NB4 (cell line): ENCODE measurements at regions not wholly inside any gene's neighbourhood (a gene's known extent, or its start where the extent isn't known, plus 50 kb on each side); places are given as distances from the start of the nearest gene placed in this dataset.

Source experiments
- DNase-seq: peaks from one replicate; pipeline ENCODE4 v3.0.0; 2010; ENCODE audit warnings: low read depth
- H3K4me3 ChIP-seq: one replicate; pipeline ENCODE4 v1.5.1; 2011; ENCODE audit warnings: mild to moderate bottlenecking, low read depth, low read length, moderate library complexity
- CTCF ChIP-seq: IDR thresholded peaks from one replicate; pipeline ENCODE4 v1.5.1; 2012; ENCODE audit warnings: low read depth, low read length
- MAX ChIP-seq: IDR thresholded peaks from 2 replicates; pipeline ENCODE4 v1.6.1; 2011; ENCODE audit warnings: low read depth, low read length
- MYC ChIP-seq: IDR thresholded peaks from 2 replicates; pipeline ENCODE4 v1.6.1; 2011; ENCODE audit warnings: low read depth, low read length
- POLR2A ChIP-seq: IDR thresholded peaks from 2 replicates; pipeline ENCODE4 v1.6.1; 2011; ENCODE audit warnings: mild to moderate bottlenecking; ENCODE audit not compliant: insufficient read length; ENCODE audit errors: extremely low read depth

- no peak for DNase-seq
- no peak overlapping the region for H3K4me3 ChIP-seq
- TF ChIP-seq POLR2A (no peak), MYC (no peak), MAX (no peak), CTCF (no peak)
Measured at GRCh38 chr7:42702647-42703046, 209.2 kb downstream of the C7orf25 start.

- TF ChIP-seq MYC (no peak), CTCF (no peak), MAX (no peak), POLR2A (no peak)
- no peak for DNase-seq
- H3K4me3 ChIP-seq: no peak overlapping the region
Measured at GRCh38 chr7:42700406-42701327, 211.2 kb downstream of the C7orf25 start.

GRCh38 chr7:42699380-42700178, 212.3 kb downstream of the C7orf25 start:
- TF ChIP-seq MAX: no peak
- no peak for TF ChIP-seq CTCF
- no peak overlapping the region for H3K4me3 ChIP-seq
- no peak for DNase-seq

GRCh38 chr7:42698600-42699374, 213.1 kb downstream of the C7orf25 start:
- DNase-seq: no peak
- TF ChIP-seq CTCF (no peak), MAX (no peak), POLR2A (no peak), MYC (no peak)
- H3K4me3 ChIP-seq: no peak overlapping the region

- DNase-seq: no peak
- TF ChIP-seq CTCF (no peak), MYC (no peak), POLR2A (no peak), MAX (no peak)
- no peak overlapping the region for H3K4me3 ChIP-seq
Measured at GRCh38 chr7:42694894-42695507, 216.9 kb downstream of the C7orf25 start.
